ENCODE measurements at regions not wholly inside any gene's neighbourhood (a gene's known extent, or its start where the extent isn't known, plus 50 kb on each side); places are given as distances from the start of the nearest gene placed in this dataset.

DNA sequence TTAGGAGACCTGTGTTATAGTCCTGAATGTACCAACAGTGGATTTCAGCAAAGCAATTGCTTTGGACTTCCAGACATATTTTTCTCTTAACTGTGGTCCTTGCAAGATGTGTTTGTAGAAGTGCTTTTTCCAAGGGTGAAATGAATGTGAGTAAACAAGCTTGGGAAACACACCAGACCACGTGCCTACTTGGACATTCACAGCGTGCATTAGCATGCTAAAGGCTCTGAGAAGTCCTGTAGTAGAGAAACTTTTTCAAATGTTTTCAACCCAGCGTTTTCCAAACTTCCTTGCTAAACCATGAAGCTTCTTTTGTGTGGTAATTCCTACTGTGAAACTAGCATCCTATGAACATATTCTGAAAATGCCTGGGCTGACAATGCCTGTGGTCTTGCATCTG lies 91.2 kb upstream of the DBX1 start:
- TF ChIP-seq, protein P1, sequence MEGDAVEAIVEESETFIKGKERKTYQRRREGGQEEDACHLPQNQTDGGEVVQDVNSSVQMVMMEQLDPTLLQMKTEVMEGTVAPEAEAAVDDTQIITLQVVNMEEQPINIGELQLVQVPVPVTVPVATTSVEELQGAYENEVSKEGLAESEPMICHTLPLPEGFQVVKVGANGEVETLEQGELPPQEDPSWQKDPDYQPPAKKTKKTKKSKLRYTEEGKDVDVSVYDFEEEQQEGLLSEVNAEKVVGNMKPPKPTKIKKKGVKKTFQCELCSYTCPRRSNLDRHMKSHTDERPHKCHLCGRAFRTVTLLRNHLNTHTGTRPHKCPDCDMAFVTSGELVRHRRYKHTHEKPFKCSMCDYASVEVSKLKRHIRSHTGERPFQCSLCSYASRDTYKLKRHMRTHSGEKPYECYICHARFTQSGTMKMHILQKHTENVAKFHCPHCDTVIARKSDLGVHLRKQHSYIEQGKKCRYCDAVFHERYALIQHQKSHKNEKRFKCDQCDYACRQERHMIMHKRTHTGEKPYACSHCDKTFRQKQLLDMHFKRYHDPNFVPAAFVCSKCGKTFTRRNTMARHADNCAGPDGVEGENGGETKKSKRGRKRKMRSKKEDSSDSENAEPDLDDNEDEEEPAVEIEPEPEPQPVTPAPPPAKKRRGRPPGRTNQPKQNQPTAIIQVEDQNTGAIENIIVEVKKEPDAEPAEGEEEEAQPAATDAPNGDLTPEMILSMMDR (IDR thresholded peaks at IDR 0.05) = no peak
- TF ChIP-seq POLR2A (IDR thresholded peaks at IDR 0.05) = no peak
- TF ChIP-seq POLR2AphosphoS5 (IDR thresholded peaks at IDR 0.05) = no peak
